Ovary (tissue), 3 donors: ENCODE measurements at regions not wholly inside any gene's neighbourhood (a gene's known extent, or its start where the extent isn't known, plus 50 kb on each side); places are given as distances from the start of the nearest gene placed in this dataset.

Experiments used
- CTCF ChIP-seq, 3 donors: fragments of 450-650 bp in 2 of 3; fragments of 200-600 bp in 1 of 3; IDR thresholded peaks; one replicate each; pipeline versions ENCODE4 v1.5.1 to v1.8.0; 2016 to 2022; ENCODE audit warnings: antibody characterized with exemption in 3 of 3, mild to moderate bottlenecking in 1 of 3
- EP300 ChIP-seq: sonication (generic); formaldehyde crosslinking; IDR thresholded peaks from one replicate; pipeline ENCODE4 v1.6.1; 2017; ENCODE audit warnings: antibody characterized with exemption
- POLR2A ChIP-seq: fragments of 450-650 bp; IDR thresholded peaks from one replicate; pipeline ENCODE4 v1.6.1; 2017; ENCODE audit warnings: antibody characterized with exemption, mild to moderate bottlenecking, moderate library complexity
- donor health status: DM: no; HTN: no; CAD: no.

DNA sequence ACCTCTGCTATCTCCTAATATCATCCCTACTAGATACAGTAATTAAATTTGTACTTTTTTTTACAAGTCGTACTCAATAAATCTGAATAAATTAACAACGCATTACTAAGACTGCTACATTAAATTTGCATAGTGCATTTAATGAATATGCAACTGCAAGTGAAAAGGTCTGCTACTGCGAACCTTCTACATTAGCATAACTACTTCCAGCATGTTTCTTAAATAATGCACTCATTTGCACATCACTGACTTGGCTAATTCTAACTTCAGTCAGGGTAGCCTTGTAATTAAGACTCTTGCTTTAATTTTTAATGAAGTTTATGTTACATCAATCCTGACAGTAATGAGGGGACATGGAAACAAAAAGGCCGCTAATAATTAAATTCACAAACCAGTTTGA is 98.9 kb upstream of the FOXB1 start:
- TF ChIP-seq CTCF (IDR thresholded peaks at IDR 0.05) (no peak), EP300 (no peak), POLR2A (no peak)
